ENCODE measurements at regions not wholly inside any gene's neighbourhood (a gene's known extent, or its start where the extent isn't known, plus 50 kb on each side); places are given as distances from the start of the nearest gene placed in this dataset.
"Not testable (repeated sequence)": the region's sequence is repeated elsewhere in the genome, so short reads cannot be mapped to it uniquely, and the experiment has no call there.

DNA sequence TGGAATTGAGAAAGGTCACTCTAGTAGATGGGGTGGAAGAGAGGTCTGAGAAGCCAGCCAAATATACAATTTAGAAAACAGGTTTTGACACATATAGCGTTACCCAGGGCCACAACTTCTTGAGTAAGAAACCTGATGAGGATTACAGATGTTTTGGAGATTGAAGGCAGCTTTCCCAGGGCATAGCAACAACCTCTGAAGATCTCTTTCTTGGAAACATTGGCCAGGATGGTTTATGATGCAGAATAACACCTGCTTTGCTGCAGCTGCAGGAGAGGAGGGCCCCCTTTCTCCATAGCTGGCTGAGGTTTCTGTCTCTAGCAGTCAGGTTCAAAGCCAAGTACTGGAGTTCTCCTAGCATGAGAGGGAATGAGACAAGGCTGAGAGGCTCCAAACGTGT is 75.1 kb upstream of the NUP50 start:
- no peaks in the 10 kb centered on the region for H3K36me3 ChIP-seq
- ATAC-seq (no peak), DNase-seq (no peak)
- no peaks in the 10 kb centered on the region for H3K4me1 ChIP-seq
- H3K27ac ChIP-seq: no peak overlapping the region
- peaks cover 0 to 7% of the 10 kb centered on the region in 2 donors for H3K9me3 ChIP-seq
- intact Hi-C loops (cut with DNase I): no loop called here
- TF ChIP-seq CTCF (IDR thresholded peaks at IDR 0.05): no peak
- no peak overlapping the region for H3K4me3 ChIP-seq
- H3K27me3 ChIP-seq: peaks cover 0 to 45% of the 10 kb centered on the region in 2 donors

DNA sequence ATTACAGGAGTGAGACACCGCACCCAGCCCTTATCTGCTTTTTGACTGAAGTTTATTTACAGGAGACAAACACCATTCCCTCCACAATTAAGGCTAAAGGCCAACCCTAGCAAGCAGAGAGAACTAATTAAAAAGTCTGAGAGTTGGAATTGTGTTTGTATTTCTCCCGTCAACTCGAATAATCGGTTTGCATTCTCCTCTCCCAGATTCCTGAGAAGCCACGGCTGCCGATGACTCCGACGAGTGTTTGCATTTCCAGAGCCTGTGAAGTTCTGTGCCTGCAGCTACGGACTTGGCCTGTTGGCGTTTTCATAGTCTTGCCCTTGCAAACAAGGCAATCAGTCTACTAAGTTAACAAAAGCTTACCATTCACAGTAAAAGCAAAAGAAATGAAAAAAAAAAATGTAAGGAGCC is 73.2 kb upstream of the NUP50 start:
- Histone ChIP-seq H3K36me3 (no peaks in the 10 kb centered on the region), H3K4me1 (no peaks in the 10 kb centered on the region), H3K27me3 (peaks cover 0 to 42% of the 10 kb centered on the region in 2 donors), H3K27ac (no peak overlapping the region), H3K4me3 (no peak overlapping the region), H3K9me3 (peaks cover 0 to 7% of the 10 kb centered on the region in 2 donors)
- peak; percentile 94 for ATAC-seq
- intact Hi-C loops (cut with DNase I): loop anchor here in 1 of 2 donors (10.0 kb wide), 1 partner anchor 116 kb away; no protein-coding TSS in a partner anchor
- DNase-seq: peak in 3 of 4 donors; percentile 17 to 51 (median 47)
- TF ChIP-seq CTCF (IDR thresholded peaks at IDR 0.05): peak in 1 of 2 donors; percentile 11

DNA sequence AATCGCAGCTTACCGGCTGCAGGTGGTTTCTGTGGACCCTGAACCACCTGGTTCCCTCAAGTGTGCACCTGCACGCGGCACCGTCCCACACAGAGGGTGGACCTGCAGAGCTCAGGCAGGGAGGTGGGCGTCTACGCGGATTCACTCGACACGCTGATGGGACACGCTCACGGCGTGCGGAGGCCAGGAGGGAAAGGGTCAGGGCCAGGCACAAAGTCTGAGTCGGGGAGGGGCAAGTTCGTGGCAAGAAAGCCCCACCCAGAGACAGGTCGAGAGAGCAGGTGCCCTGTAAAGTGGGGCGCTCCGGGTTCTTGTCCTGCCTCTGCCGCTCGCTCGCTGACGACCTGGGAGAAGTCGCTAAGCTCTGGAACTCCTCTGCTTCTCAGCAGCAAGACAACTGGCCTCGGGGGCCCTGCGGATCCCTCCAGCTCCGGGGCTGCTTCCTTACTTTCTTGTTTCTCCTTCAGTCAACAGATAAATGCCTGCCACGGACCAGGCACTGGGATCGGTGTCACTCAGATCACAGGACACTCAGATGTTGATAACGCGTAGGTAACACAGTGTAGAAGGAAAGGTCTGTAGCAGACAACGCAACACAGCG is 72.4 kb upstream of the NUP50 start:
- DNase-seq (no peak), ATAC-seq (no peak)
- Histone ChIP-seq H3K4me3 (no peak overlapping the region), H3K9me3 (peaks cover 0 to 7% of the 10 kb centered on the region in 2 donors), H3K27me3 (peaks cover 0 to 49% of the 10 kb centered on the region in 2 donors), H3K4me1 (no peaks in the 10 kb centered on the region), H3K36me3 (no peaks in the 10 kb centered on the region), H3K27ac (no peak overlapping the region)
- TF ChIP-seq CTCF (IDR thresholded peaks at IDR 0.05): no peak
- intact Hi-C loops (cut with DNase I): loop anchor here in 1 of 2 donors (10.0 kb wide), 1 partner anchor 117 kb away; no protein-coding TSS in a partner anchor

DNA sequence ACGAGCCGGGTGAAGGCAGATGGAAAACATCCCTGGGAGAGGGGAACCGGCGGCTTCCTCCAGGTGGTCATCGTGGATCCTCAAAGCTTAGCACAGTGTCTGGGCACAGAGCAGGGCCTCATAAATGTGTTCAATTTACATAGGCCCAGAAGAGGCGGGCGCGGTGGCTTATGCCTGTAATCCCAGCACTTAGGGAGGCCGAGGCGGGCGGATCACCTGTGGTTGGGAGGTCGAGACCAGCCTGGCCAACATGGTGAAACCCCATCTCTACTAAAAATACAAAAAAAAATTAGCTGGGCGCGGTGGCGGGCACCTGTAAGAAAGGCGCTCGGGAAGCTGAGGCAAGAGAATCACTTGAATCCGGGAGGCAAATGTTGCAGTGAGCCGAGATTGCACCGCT is 71.8 kb upstream of the NUP50 start:
- H3K27ac ChIP-seq, H3K4me3 ChIP-seq, H3K4me1 ChIP-seq, H3K36me3 ChIP-seq, DNase-seq, H3K9me3 ChIP-seq, ATAC-seq: not testable (repeated sequence)
- peaks cover 0 to 54% of the 10 kb centered on the region in 2 donors for H3K27me3 ChIP-seq
- intact Hi-C loops (cut with DNase I): loop anchor here in 1 of 2 donors (10.0 kb wide), 1 partner anchor 117 kb away; no protein-coding TSS in a partner anchor

DNA sequence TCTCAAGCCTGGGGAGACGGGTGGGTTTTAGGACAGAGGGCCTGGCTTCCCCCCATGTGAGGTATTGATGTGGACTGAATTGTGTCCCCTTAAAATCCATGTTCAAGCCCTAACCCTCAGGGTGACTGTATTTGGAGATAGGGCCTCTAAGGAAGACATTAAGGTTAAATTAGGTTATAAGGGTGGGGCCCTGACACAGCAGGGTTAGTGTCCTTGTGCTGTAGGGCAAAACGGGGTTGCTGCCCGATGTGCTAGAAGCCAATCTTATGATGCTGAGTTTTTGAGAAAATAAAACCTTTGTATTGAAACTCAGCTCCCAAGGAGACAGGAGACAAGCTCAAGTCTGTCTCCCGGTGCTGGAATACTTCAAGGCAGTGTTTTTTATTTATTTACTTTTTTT is 71.1 kb upstream of the NUP50 start:
- Histone ChIP-seq H3K4me1 (no peaks in the 10 kb centered on the region), H3K9me3 (peaks cover 0 to 7% of the 10 kb centered on the region in 2 donors), H3K36me3 (no peaks in the 10 kb centered on the region), H3K4me3 (no peak overlapping the region), H3K27ac (no peak overlapping the region), H3K27me3 (peaks cover 0 to 55% of the 10 kb centered on the region in 2 donors)
- ATAC-seq: no peak
- intact Hi-C loops (cut with DNase I): loop anchor here in 1 of 2 donors (10.0 kb wide), 1 partner anchor 118 kb away; no protein-coding TSS in a partner anchor
- TF ChIP-seq CTCF (IDR thresholded peaks at IDR 0.05): no peak
- no peak for DNase-seq

Measured in left lung (tissue), 4 donors.